GM18517 (cell line): ENCODE measurements at regions not wholly inside any gene's neighbourhood (a gene's known extent, or its start where the extent isn't known, plus 50 kb on each side); places are given as distances from the start of the nearest gene placed in this dataset.

Source experiments
- ATAC-seq: cut with Tn5 transposase; IDR thresholded peaks from one replicate; pipeline ENCODE4 v1.9.1; 2021; ENCODE audit warnings: mild to moderate bottlenecking, moderate library complexity; ENCODE audit not compliant: unreplicated experiment

DNA sequence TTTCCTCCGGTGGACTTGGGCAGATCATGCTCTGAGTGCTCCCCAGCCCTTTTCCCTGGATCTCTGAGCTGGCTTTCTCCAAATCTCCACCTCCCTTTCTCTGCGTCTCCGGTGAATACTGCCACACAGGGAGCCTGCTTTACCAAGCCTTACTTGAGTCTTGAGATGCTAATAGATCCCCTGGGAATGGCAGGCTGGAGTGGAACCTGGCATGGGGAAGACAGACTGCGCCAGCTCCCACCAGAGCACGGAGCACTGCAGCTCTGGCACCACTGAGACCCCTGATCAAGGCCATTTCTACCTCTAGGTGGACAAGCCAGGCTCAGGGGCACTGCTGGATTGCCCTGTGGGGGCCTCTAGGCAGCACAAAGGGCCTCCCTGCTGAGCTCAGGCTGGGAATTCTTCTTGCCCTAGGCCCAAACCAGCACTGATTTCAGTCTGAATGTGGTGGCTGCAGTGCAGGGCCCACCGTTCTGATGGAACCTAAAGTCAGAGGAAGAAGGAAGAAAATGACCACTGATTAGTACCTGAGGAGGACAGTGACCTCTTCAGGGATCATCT is 74.3 kb upstream of the CRHR1 start:
- no peak for ATAC-seq

DNA sequence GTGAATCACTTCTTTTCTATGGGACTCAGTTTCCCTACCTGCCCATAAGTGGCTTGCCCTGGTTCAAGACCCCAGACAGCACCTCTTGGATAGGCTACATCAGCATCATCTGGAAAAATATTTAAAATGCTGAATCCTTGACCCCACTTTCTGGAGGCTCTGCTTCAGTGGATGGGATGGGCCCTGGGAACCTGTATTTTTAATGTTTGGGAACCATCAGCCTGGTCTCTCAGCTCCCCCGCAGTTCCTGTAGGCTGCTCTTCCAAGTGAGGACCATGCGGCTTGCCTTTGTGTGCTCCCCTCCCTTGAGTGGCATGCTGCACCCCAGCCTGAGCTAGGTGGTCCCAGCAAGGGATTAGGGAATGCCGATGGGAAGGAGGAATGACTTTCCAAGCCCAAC is 68.3 kb upstream of the CRHR1 start:
- no peak for ATAC-seq

DNA sequence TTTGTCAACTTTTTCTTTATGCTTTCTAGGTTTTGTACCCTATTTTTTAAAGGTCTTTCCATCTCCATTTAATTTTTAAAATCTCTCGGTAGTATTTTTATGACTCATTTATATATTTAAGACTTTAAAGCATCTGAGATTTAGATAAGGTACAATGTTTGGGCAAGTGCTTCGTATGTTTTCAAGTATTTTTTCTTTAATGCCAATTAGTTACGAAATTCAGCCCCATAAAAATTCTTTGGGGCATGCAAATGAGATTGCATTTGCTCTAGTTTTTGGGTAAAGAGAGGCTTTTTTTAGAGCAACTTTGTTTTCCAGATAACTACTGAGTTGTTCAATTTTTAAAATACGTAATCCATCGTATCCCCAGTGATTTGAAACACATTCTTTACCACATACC is 65.3 kb upstream of the CRHR1 start:
- ATAC-seq: no peak

DNA sequence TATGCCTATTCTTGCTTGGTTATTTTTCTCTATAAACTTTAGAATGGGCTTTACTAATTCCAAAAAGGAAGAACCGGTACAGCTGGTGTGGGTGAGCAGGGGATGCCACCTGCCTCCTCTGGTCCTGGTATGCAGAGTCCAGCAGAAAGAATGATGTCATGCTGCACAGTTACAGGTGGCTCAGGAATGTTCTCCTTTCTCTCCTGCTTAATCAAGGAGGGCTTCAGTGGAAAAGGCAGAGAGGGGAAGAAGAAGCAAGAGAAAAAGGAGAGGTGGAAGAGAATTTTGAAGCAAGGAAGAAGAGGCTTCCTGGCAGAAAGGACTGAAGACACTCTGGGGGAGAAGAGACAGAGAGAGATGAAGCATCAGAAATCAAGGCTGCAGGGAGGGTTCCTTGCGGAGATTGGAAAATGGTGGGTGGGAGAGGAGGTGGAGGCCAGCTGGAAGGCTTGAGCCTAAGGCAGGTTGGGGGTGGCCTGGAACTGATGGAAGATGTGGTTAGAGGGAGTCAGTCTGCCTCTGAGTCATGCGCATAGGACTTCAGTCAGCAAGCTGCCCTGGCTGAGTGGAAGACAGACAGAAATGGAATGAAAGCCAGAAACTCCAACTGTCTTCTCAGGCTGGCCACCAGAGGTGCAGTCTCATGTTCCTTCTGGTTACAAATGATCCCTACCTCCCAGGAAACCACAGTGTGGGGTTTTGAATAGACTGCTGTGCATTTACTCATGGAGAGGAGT is 64.6 kb upstream of the CRHR1 start:
- no peak for ATAC-seq

DNA sequence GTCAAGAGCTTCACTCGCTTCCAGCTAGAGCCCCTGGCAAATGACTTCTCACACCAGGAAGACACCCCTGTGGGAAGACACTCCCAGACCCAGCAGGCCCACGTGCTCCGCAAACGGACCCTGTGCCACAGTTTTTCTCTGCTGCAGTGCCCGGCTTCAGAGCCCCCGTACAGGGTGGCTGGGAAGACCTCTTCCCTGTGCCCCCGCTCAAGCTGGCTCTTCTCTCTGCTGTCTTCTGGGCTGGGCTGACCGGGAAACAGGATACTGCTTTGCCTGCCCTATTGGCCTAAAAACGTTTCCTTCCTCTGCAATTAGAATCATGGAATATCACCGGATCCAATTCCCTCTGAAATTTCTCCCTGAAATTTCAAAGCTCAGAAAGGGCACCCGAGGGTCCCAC is 63.7 kb upstream of the CRHR1 start:
- ATAC-seq: no peak

DNA sequence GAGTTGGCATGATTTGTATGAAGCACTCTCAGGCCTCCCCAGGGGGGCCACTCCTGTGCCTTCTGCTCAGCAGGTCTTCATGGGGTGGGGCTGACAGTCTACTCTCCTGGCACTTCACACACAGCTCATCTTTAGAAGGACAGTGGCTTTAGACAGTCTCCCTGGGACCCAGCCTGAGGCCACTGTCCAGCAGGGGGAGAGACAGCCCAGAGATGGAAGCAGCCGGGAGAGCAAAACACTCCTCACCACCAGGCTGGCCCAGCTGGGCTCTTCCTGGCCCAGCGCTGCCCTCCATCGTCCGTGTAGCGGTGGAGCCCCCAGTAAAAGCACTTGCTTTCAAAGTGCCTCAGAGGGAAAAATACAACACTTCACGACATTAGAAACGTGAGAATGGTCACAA is 62.0 kb upstream of the CRHR1 start:
- ATAC-seq: no peak

DNA sequence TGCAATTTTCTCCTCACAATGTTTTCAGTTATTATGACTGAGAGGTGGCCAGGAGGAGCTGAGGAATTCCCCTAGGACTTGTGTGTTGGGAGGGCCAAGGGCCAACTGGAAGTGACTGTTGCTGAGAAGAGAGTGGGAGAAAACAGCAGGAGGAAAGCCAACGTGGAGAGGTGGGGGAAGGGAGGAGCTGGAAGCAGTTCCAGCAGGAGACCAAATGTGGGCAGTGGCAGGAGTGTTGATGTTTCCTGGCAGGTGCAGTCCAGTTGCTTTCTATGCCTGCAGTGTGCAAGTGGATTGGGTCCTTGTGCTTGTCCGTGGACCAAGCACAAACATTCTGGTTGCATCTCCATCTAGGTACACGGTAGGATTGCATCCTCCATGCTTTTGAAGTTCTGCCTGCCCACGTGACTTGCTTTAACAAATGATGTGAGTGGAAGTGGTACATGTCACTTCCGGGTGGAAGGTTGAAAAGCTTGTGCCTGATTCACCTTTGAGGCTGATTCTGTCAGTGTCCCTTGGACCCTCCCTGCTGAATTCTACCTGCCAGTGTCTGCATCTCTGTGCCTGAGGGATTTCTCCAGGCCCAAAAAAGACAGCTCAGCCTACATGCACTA is 54.7 kb upstream of the CRHR1 start:
- ATAC-seq: no peak

DNA sequence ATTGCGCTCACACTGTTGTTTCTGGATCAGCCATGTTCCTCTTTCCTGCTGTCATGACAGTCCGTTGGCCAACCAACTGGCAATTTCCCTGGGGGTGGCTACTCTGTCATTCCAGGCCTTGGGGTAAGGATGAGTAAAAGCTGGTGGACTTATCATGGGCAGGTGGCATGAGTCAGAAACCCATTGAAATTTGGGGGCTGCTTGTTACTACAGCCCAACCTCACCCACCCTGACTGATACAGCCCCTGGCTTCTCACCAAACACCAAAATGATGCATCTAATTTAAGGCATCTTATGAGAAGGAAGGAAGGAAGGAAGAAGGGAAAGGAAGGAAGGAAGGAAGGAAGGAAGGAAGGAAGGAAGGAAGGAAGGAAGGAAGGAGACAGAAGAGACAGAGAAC is 53.9 kb upstream of the CRHR1 start:
- ATAC-seq: no peak

DNA sequence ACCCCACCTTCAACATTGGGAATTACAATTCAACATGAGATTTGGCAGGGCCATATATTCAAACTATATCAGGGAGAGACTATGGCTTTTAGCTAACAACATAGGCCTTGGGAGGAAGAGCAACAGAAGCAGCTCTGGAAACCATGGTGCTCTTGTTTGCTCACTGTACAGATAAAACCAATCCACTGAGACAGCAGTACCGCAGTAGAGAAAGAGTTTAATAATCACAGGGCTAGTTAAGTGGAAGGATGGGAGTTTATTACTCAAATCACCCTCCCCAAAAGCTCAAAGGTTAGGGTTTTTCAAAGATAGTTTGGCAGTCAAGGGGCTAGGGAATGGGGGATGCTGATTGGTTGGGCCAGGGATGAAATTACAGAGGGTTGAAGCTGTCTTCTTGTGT is 52.7 kb upstream of the CRHR1 start:
- no peak for ATAC-seq

DNA sequence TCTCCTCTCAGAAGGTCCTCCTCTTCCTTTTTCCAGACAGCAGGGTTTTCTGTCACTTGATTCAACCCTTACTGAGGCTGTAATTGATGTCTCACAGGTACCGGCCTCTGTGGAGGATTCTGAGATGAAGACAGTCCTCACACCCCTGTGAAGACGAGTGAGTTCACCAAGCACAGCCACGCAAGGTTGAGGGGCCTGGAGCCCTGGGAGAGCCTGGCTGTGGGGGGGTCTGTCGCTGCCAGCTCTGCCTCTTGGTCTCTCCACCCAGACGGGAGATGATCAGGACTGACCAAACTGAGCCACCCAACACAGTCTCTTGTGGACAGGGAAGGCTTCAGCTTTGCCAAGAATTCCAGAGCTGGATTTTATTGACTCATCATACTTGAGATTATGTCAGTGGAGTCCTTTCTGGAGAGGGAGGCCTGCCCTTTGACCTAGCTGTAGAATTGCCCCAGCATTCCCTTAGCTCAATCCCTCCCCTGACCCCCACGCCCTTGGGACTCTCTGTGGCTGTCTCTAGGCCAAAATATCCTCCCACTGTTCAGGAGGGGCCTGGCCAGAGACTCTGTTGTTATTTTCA is 51.1 kb upstream of the CRHR1 start:
- no peak for ATAC-seq

DNA sequence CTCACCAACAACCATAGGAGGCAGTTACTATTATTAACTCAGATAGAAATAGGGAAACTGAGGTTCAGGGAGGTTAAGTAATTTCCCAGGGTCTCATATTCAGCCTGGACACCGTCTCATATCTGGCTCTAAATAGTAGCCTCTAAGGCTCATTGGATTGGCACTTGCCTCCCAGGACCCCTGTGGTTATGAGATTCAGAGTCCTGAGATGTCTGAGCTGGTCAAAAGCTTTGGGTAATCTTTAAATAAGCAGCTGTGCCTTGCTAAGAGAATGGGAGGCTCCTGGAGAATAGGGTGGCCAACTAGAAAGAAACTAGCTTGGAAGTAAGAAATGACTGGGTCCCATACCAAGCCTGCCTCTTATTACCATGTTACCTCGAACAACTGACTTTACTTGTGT is 50.3 kb upstream of the CRHR1 start:
- no peak for ATAC-seq
